Activated T-cell treated with anti-CD3 and anti-CD28 coated beads for 48 hours (primary cell): ENCODE measurements at regions not wholly inside any gene's neighbourhood (a gene's known extent, or its start where the extent isn't known, plus 50 kb on each side); places are given as distances from the start of the nearest gene placed in this dataset.
"Not testable (repeated sequence)": the region's sequence is repeated elsewhere in the genome, so short reads cannot be mapped to it uniquely, and the experiment has no call there.

Source experiments
- DNase-seq: peaks from one replicate; pipeline ENCODE4 v3.0.0-alpha.2; 2020; ENCODE audit warnings: low read depth

GRCh38 chr7:86366946-86367345 is 276.8 kb upstream of the GRM3 start:
- no peak for DNase-seq

- DNase-seq: not testable (repeated sequence)
Measured at GRCh38 chr7:86340407-86340806, 303.3 kb upstream of the GRM3 start.

GRCh38 chr7:86339051-86339450 is 304.7 kb upstream of the GRM3 start:
- no peak for DNase-seq

GRCh38 chr7:86328801-86329433 is 314.8 kb upstream of the GRM3 start:
- no peak for DNase-seq

GRCh38 chr7:86326847-86327246 is 316.9 kb upstream of the GRM3 start:
- no peak for DNase-seq

- no peak for DNase-seq
Measured at GRCh38 chr7:86320889-86321288, 322.8 kb upstream of the GRM3 start.

- DNase-seq: no peak
Measured at GRCh38 chr7:86320341-86320740, 323.4 kb upstream of the GRM3 start.

- DNase-seq: no peak
Measured at GRCh38 chr7:86313842-86314241, 329.9 kb upstream of the GRM3 start.

GRCh38 chr7:86301301-86301700 is 342.4 kb upstream of the GRM3 start:
- no peak for DNase-seq

GRCh38 chr7:86295526-86295925 is 348.2 kb upstream of the GRM3 start:
- DNase-seq: no peak

- DNase-seq: no peak
Measured at GRCh38 chr7:86282014-86282682, 361.6 kb upstream of the GRM3 start.

GRCh38 chr7:86280150-86280549 is 363.6 kb upstream of the GRM3 start:
- no peak for DNase-seq

- no peak for DNase-seq
Measured at GRCh38 chr7:86262781-86263180, 380.9 kb upstream of the GRM3 start.

GRCh38 chr7:86257894-86258293 is 385.8 kb upstream of the GRM3 start:
- no peak for DNase-seq

GRCh38 chr7:86252406-86252805 is 391.3 kb upstream of the GRM3 start:
- DNase-seq: no peak

- no peak for DNase-seq
Measured at GRCh38 chr7:86248977-86249376, 394.7 kb upstream of the GRM3 start.

GRCh38 chr7:86243171-86243570 is 400.5 kb upstream of the GRM3 start:
- no peak for DNase-seq

GRCh38 chr7:86226191-86226590 is 417.5 kb upstream of the GRM3 start:
- no peak for DNase-seq

- DNase-seq: no peak
Measured at GRCh38 chr7:86222806-86223205, 420.9 kb upstream of the GRM3 start.

- no peak for DNase-seq
Measured at GRCh38 chr7:86214734-86215133, 429.0 kb upstream of the GRM3 start.

GRCh38 chr7:86212976-86213375 is 430.7 kb upstream of the GRM3 start:
- no peak for DNase-seq

GRCh38 chr7:86209036-86209435 is 434.7 kb upstream of the GRM3 start:
- DNase-seq: no peak

- no peak for DNase-seq
Measured at GRCh38 chr7:86207740-86208139, 436.0 kb upstream of the GRM3 start.

- no peak for DNase-seq
Measured at GRCh38 chr7:86202833-86203232, 440.9 kb upstream of the GRM3 start.
